GM23338 (cell line): ENCODE measurements at regions not wholly inside any gene's neighbourhood (a gene's known extent, or its start where the extent isn't known, plus 50 kb on each side); places are given as distances from the start of the nearest gene placed in this dataset.

ENCODE experiments used
- CREB1 ChIP-seq: fragments of 250-450 bp; sonication (Bioruptor Pico); IDR thresholded peaks from 2 replicates; pipeline ENCODE4 v1.5.0; 2020; ENCODE audit warnings: low read depth, mild to moderate bottlenecking, moderate library complexity
- EZH2 ChIP-seq: fragments of 200-600 bp; sonication (generic); IDR thresholded peaks from one replicate; pipeline ENCODE4 v1.8.0; 2017; ENCODE audit warnings: antibody characterized with exemption, mild to moderate bottlenecking, low read depth; ENCODE audit not compliant: unreplicated experiment
- EZH2phosphoT487 ChIP-seq: fragments of 200-600 bp; sonication (generic); IDR thresholded peaks from one replicate; pipeline ENCODE4 v1.8.1; 2018; ENCODE audit warnings: antibody characterized with exemption; ENCODE audit not compliant: unreplicated experiment
- JUNB ChIP-seq: IDR thresholded peaks from one replicate; pipeline ENCODE4 v1.6.1; 2016; ENCODE audit warnings: antibody characterized with exemption; ENCODE audit not compliant: unreplicated experiment
- NANOG ChIP-seq: IDR thresholded peaks from 2 replicates; pipeline ENCODE4 v1.6.1; 2016; ENCODE audit warnings: antibody characterized with exemption, borderline replicate concordance
- POLR2AphosphoS5 ChIP-seq: IDR thresholded peaks from 2 replicates; pipeline ENCODE4 v1.6.1; 2016; ENCODE audit warnings: antibody characterized with exemption, low read depth
- STAT1 ChIP-seq: IDR thresholded peaks from one replicate; pipeline ENCODE4 v1.6.1; 2016; ENCODE audit warnings: antibody characterized with exemption; ENCODE audit not compliant: unreplicated experiment
- ZNF114 ChIP-seq: fragments of 250-450 bp; sonication (Bioruptor Pico); IDR thresholded peaks from 2 replicates; pipeline ENCODE4 v1.5.0; 2020; ENCODE audit warnings: mild to moderate bottlenecking, moderate library complexity
- ZNF331 ChIP-seq: fragments of 250-450 bp; sonication (Bioruptor Pico); IDR thresholded peaks from 2 replicates; pipeline ENCODE4 v1.5.0; 2020; ENCODE audit warnings: low read depth, mild to moderate bottlenecking, moderate library complexity
- TF ChIP-seq, protein P1 (sequence below): fragments of 250-450 bp; sonication (Bioruptor Pico); IDR thresholded peaks from 2 replicates; pipeline ENCODE4 v1.5.0; 2020; ENCODE audit warnings: mild to moderate bottlenecking, moderate library complexity
- TF ChIP-seq, protein P2 (sequence below), 2 experiments: fragments of 200-600 bp in 1 of 2; sonication (generic) in 1 of 2; conservative IDR thresholded peaks; 2 replicates each; pipeline versions ENCODE4 v1.5.1 to v1.6.1; 2016 to 2017; ENCODE audit warnings: antibody characterized with exemption in 2 of 2, low read depth in 2 of 2, mild to moderate bottlenecking in 2 of 2, moderate library complexity in 1 of 2
- TF ChIP-seq, protein P3 (sequence below): IDR thresholded peaks from 2 replicates; pipeline ENCODE4 v1.6.1; 2016; ENCODE audit warnings: antibody characterized with exemption

DNA sequence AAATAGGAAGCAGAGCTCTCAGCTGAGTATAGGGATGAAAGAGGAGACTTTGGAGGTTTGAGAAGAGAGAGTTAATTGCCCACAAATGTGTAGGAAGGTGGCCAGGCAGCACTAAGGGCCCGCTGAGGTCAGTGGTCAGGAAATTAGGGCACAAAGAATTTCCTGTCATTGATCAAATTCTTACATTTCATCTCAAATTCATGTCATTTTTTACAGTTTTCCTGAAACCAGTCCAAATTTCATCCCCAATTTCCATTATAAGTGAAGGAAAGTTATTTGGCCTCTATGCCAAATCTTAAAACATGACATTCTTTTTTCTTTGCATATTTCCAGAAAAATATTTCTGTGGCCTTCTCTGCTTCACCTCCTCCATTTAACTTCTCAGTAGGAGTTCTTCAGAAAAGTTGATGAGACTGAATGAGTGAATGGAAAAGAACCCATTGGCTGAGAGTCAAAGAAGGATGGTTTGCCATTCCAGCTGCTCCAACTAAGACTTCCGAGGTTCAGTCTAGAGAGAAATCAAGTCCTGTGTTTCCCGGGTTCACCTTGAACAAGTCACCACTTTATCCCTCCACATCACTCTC is 68.7 kb upstream of the SPRY1 start (continued):
- TF ChIP-seq, protein P1, sequence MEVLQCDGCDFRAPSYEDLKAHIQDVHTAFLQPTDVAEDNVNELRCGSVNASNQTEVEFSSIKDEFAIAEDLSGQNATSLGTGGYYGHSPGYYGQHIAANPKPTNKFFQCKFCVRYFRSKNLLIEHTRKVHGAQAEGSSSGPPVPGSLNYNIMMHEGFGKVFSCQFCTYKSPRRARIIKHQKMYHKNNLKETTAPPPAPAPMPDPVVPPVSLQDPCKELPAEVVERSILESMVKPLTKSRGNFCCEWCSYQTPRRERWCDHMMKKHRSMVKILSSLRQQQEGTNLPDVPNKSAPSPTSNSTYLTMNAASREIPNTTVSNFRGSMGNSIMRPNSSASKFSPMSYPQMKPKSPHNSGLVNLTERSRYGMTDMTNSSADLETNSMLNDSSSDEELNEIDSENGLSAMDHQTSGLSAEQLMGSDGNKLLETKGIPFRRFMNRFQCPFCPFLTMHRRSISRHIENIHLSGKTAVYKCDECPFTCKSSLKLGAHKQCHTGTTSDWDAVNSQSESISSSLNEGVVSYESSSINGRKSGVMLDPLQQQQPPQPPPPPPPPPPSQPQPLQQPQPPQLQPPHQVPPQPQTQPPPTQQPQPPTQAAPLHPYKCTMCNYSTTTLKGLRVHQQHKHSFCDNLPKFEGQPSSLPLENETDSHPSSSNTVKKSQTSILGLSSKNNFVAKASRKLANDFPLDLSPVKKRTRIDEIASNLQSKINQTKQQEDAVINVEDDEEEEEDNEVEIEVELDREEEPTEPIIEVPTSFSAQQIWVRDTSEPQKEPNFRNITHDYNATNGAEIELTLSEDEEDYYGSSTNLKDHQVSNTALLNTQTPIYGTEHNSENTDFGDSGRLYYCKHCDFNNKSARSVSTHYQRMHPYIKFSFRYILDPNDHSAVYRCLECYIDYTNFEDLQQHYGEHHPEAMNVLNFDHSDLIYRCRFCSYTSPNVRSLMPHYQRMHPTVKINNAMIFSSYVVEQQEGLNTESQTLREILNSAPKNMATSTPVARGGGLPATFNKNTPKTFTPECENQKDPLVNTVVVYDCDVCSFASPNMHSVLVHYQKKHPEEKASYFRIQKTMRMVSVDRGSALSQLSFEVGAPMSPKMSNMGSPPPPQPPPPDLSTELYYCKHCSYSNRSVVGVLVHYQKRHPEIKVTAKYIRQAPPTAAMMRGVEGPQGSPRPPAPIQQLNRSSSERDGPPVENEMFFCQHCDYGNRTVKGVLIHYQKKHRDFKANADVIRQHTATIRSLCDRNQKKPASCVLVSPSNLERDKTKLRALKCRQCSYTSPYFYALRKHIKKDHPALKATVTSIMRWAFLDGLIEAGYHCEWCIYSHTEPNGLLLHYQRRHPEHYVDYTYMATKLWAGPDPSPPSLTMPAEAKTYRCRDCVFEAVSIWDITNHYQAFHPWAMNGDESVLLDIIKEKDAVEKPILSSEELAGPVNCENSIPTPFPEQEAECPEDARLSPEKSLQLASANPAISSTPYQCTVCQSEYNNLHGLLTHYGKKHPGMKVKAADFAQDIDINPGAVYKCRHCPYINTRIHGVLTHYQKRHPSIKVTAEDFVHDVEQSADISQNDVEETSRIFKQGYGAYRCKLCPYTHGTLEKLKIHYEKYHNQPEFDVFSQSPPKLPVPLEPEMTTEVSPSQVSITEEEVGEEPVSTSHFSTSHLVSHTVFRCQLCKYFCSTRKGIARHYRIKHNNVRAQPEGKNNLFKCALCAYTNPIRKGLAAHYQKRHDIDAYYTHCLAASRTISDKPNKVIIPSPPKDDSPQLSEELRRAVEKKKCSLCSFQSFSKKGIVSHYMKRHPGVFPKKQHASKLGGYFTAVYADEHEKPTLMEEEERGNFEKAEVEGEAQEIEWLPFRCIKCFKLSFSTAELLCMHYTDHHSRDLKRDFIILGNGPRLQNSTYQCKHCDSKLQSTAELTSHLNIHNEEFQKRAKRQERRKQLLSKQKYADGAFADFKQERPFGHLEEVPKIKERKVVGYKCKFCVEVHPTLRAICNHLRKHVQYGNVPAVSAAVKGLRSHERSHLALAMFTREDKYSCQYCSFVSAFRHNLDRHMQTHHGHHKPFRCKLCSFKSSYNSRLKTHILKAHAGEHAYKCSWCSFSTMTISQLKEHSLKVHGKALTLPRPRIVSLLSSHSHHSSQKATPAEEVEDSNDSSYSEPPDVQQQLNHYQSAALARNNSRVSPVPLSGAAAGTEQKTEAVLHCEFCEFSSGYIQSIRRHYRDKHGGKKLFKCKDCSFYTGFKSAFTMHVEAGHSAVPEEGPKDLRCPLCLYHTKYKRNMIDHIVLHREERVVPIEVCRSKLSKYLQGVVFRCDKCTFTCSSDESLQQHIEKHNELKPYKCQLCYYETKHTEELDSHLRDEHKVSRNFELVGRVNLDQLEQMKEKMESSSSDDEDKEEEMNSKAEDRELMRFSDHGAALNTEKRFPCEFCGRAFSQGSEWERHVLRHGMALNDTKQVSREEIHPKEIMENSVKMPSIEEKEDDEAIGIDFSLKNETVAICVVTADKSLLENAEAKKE (CRISPR knock-in tag), result no peak
- TF ChIP-seq EZH2phosphoT487 (no peak), NANOG (no peak), JUNB (no peak), POLR2AphosphoS5 (no peak), CREB1 (CRISPR knock-in tag) (no peak), ZNF114 (CRISPR knock-in tag) (no peak), EZH2 (no peak), ZNF331 (CRISPR knock-in tag) (no peak), STAT1 (no peak)
- TF ChIP-seq, protein P2, sequence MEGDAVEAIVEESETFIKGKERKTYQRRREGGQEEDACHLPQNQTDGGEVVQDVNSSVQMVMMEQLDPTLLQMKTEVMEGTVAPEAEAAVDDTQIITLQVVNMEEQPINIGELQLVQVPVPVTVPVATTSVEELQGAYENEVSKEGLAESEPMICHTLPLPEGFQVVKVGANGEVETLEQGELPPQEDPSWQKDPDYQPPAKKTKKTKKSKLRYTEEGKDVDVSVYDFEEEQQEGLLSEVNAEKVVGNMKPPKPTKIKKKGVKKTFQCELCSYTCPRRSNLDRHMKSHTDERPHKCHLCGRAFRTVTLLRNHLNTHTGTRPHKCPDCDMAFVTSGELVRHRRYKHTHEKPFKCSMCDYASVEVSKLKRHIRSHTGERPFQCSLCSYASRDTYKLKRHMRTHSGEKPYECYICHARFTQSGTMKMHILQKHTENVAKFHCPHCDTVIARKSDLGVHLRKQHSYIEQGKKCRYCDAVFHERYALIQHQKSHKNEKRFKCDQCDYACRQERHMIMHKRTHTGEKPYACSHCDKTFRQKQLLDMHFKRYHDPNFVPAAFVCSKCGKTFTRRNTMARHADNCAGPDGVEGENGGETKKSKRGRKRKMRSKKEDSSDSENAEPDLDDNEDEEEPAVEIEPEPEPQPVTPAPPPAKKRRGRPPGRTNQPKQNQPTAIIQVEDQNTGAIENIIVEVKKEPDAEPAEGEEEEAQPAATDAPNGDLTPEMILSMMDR (conservative IDR thresholded peaks at IDR 0.05; ENCODE audit: low read depth in 2 of 2), result no peak
- TF ChIP-seq, protein P3, sequence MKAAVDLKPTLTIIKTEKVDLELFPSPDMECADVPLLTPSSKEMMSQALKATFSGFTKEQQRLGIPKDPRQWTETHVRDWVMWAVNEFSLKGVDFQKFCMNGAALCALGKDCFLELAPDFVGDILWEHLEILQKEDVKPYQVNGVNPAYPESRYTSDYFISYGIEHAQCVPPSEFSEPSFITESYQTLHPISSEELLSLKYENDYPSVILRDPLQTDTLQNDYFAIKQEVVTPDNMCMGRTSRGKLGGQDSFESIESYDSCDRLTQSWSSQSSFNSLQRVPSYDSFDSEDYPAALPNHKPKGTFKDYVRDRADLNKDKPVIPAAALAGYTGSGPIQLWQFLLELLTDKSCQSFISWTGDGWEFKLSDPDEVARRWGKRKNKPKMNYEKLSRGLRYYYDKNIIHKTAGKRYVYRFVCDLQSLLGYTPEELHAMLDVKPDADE, result no peak
